RPMI7951 (cell line): ENCODE measurements at regions not wholly inside any gene's neighbourhood (a gene's known extent, or its start where the extent isn't known, plus 50 kb on each side); places are given as distances from the start of the nearest gene placed in this dataset.

Source experiments
- DNase-seq: peaks from one replicate; pipeline ENCODE4 v3.0.0-alpha.2; 2012; ENCODE audit warnings: low read depth

DNA sequence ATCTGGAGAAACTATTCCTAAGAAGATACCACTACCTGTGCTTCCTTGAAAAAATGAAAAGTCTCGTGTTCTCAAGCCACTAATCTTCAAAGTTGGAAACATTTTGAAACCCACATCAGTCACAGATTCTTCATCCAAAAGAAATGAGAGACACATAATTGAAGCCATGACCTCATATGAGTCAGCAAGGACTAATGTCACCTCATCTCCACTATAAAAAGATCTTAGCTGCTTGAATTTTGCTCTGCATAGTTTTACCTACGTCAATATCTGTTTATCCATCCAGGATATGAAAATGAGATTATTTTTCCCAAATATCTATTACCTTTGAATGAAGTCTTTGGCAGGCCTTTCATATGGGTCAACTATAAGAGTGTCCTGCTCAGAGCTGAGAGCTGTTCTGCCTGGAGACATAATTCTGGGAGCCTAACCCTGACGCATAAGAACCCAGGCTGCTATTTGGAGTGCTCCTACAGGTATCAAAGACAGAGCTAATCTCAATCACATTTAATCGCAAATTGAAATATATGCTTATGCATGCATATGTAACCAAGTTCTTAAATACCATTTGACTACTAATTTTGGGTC, 312.5 kb upstream of the PKN2 start:
- DNase-seq, result no peak

DNA sequence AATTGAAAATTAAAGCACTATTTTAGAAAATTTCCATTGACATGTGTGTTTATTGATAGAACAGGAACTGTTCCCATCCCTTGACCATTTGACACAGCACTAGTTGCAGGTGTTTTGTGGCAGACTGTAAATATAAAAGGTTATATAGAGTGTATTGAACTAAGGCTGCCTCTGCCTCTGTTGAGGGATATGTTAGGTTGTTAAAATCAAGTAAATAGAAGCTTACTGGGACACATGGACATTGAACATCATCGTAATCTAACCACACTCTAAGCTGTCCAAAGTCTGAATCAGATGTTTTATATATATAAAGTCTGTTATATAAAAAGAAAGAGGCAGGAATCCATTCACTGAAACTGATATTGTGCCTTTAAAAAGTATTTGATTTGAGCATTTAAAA, 308.1 kb upstream of the PKN2 start:
- DNase-seq, result no peak

DNA sequence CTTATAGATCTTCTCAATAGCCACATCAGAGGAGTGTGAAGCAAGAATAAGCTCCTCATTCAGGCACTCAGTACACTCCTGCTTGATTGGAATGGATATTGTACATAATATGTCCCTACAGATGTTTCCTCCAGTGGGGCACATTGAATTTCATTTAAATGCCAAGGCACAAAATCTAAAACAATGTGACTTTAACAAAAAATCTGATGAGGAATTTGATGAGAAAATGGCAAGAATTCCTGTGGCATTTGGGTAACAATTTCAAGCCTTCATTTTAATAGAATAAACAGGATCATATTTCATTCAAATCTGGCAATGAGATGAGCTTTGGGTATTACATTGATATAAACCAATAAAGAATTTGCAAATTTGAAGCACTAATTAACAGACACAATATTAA, 307.7 kb upstream of the PKN2 start:
- DNase-seq, result no peak

DNA sequence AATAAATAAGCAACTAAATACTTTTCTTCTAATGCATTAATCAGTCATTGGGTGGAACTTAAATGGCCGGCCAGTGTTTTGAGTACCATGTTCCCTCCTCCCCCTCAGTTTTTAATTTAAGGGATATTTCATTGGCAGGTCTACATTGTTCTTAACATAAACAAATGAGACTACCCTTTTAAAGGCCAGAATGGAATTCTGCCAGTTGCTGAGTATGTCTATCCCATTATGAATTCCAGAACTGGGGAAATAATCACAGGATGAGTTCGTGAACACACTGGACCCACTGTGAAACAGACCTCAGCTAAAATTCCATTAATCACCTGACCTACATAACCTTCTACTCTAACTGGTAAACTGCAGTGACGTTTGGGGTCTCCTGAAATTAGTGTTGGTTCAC, 305.5 kb upstream of the PKN2 start:
- no peak for DNase-seq

DNA sequence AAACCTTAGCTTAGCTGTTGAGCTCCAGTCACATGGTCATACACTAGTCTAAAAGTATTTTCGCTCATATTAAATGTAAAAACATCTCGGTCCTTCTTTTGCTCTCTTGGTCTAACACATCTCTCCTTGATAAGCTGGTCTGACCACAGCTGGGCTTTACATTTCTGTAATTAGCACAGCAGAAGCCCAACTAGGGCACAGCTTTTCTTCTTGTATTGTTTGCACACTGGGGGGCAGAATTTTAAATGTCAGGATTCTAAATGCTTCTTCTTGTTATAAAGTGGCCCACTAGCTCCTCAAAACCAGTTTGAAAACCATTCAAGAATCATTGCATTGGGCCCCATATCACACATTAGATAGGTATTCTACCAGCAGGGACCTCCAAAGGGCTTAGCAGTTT, 289.1 kb upstream of the PKN2 start:
- DNase-seq, result no peak

DNA sequence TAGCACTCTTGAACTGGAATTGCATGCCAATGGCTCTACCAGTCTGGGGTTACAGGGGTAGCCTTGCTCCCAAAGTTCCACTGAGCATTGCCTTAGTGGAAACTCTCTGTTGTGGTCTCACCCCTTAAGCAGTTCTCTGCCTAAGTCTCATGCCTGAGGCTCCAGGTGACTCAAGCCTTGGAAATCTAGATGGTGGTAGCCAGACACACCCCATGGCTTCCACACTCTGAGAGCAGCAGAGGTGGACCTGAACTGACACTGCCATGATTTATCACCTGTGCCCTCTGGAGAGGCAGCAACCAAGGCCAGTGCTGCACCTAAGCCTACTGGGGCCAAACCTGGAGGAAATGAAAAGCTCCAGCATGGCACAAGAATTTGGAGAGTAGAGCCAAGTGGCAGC, 285.7 kb upstream of the PKN2 start:
- no peak for DNase-seq

DNA sequence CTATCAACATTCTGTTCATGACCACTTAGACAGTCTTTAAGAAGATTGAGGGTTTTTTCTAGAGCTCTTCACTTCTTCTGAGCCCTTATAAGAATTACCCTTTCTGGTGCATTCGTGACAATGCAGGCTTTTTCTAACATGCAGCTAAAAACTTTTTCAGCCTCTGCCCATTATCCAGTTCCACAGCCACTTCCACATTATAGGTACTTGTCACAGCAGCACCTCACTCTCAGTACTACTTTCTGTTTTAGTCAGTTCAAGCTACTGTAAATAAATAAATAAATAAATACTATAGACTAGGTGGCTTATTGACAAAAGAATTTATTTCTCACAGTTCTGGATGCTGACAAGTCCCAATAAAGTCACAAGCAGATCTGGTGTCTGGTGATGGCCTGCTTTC, 284.4 kb upstream of the PKN2 start:
- DNase-seq, result no peak

DNA sequence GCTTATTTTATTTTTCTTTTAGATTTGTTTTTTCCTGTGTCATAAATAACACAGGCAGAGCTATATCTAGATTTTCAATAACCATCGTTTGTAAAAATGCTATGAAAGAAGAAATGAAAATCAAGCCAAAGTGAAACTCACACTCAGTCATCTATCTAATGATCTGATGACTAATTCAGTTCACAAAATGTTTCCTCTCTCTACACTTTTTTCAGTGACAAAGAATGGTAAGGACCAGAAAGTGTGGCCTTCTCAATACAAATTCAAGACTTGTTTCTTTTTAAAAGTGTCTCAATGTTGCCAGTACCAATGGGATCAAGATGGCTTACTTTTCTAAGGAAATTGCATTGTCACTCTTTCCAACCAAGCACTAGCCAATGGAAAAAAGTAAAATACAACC, 282.8 kb upstream of the PKN2 start:
- no peak for DNase-seq

DNA sequence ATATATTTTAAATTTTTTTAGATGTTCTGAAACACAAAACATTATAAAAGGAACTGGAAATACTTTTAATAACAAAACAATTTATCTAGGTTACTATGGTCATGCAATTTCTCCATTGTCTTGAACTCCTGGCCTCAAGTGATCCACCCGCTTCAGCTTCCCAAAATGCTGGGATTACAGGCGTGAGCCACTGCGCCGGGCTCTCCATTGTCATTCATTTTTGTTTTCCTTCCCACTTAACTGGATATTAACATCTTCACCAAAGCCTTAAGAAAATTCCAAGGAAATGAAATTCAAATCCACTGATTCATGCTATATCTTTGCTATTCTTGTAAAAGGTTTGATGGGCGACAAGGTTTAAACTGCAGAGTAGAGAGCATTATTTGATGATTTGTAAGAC, 279.5 kb upstream of the PKN2 start:
- DNase-seq, result no peak

DNA sequence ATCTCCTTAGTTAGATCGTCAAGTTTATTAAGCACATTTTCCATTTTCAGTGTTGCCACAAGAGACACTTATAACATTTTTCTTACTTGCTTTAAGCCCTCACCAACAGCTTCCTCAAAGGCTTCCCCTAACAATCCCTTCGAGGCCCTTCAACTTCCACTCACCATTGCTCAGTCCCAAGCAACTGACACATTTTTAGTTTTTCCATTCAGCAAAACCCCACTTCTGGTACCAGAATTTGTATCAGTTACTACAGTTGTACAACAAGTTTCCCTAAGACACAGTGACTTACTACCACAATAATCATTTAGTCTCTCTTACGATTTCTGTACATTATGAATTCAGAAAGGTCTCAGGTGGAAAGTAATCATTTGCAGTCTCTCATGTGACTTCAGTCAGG, 276.8 kb upstream of the PKN2 start:
- DNase-seq, result no peak

DNA sequence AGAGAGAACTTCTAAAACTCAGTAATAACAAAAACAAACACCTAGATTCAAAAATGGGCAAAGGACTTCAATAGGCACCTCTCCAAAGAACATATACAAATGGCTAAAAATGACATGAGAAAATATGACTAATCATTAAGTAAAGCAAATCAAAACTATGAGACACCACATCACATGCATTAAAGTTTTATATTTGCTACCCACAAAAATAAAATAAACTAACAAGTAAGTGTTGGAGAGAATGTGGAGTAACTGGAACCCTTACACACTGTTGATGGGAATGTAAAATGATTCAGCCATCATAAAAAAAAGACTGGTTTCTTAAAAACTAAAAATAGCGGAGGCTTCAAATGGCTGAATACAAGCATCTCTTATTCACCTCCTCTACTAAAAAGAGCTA, 262.1 kb upstream of the PKN2 start:
- no peak for DNase-seq

DNA sequence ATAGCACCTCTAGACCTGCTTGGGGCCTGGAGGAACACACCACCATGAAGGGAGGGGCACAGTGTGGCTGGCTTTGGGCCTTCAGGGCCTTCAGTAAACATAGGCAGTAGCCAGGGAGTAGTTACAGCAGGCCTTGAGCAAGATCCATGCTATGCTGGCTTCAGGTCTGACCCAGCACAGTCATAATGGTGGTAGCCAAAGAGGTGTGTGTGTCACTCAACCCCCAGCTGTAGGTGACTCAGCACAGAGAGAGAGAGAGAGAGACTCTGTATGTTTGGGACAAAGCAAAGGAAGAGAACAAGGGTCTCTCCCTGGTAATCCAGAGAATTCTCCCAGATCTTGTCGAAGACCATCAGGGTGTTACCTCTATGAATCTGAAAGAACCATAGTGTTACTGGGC, 250.5 kb upstream of the PKN2 start:
- DNase-seq, result no peak

DNA sequence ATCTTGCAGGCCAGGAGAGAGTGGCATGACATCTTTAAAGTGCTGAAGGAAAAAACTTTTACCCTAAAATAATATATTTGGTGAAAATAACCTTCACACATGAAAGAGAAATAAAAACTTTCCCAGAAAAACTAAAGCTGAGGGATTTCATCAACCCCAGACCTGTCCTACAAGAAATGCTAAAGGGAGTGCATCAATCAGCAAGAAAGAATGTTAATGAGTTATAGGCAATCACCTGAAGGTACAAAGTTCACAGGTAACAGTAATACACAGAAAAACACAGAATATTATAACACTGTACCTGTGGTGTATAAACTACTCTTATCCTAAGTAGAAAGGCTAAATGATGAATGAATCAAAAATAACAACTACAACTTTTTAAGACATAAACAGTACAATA, 249.2 kb upstream of the PKN2 start:
- DNase-seq, result no peak

DNA sequence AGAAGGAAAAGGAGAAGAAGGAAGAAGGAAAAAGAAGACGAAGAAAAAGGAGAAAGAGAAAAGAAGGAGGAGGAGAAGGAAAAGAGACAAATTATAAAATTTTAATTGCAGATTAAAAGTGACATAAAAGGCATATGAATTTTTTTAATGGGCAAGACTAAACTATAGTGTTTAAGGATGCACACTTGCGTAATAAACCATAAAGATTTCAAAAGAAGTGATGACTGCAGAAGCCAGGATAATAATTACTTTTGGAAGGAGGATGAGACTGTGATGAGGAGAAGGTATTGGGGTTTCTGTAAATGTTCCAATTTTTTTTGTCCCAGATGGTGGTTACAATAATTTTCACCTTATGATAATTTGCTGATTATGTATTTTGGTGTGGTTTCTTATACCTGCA, 243.1 kb upstream of the PKN2 start:
- DNase-seq, result no peak

DNA sequence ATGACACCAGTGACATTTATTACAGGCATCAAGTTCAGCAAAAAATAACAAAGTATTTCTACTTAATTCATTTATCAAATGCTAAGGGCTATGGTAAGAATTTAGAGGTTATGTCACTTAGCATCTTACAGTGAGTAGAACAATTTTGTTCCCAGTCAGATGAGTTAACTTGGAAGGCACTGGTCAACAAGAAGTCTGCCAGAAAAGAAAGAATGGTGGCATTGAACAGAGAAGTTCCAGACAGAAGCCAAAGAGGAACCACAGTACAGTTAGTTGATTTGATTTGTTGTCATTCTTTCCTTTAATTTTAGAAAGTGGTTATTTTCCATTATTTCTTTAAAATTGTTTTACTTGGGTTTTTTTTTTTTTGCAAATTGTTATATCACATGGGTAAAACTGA, 232.2 kb upstream of the PKN2 start:
- DNase-seq, result no peak

DNA sequence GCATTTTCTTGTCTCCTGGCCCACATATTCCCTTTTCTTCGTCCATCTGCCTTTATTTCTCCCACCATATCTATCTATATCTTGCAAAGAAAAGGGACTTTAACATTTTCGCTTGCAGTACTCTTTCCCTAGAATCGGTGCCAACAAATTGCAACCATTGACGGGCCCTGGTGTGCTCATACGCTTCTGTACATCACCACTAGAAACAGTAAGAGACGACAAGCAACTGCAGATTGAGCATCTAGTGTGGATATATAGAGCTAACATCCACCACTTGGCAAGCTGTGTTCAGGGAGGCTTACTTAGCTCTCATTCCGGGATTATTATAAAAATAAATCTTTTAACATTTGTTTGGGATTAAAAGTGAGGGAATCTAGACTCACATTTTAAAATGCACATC, 230.8 kb upstream of the PKN2 start:
- no peak for DNase-seq

DNA sequence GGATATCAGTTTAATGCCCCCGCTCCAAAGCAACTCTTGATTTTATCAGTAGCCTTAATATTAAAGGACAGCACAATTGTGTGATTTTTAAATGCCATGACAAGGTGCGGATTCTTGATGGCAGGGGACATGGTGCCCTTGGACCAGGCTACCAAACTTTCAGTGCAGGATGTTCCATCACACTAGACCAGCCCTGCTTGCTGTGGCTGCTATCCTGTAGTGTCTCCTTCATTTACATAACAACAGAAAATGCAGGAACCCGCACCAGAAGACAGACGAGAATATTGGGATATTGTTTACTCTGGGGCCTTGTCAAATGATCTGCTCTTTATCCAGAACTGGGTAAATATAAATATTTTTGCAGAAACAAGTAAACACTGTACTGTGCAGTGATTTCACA, 229.3 kb upstream of the PKN2 start:
- DNase-seq, result no peak

DNA sequence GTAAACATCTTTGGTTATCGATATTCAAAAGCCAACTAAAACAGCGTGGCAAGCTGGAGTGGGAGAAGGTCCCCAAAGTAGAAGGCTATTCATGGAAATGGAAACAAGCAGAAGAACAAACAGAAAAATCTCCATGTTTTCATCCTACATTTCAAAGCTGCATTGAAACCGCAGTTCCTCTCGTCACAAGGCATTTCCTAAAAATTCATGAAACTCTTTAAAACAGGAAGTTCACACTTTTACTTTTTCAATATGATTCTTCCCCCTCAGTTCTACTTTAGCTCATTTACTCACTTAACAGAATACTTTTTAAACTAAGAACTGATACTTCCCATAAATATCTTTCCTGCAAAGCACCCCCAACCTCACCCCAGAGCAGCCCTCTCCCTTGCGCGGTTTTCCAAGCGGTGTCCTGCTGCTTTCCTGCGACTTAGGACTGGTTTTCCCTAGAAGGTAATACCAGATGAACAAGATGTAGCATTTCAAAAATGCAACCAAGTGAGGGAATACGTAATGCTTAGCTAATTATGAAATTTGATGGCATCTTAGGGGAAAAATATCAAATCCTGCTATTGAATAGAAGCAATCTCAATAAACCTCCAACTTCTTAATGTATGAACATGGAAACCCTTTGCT, 228.3 kb upstream of the PKN2 start:
- DNase-seq, result no peak

DNA sequence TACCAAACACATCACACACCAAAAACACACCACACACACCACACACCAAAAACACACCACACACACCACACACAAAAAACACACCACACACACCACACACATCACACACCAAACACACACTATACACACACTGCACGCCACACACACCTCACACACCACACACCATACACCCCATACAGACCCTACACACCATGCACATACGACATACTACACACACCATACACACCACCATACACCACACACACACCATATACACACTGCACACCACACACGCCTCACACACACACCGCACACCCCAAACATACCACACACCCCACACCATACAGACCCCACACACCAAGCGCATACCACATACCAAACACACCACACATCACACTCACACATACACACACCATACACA, 226.9 kb upstream of the PKN2 start:
- no peak for DNase-seq

DNA sequence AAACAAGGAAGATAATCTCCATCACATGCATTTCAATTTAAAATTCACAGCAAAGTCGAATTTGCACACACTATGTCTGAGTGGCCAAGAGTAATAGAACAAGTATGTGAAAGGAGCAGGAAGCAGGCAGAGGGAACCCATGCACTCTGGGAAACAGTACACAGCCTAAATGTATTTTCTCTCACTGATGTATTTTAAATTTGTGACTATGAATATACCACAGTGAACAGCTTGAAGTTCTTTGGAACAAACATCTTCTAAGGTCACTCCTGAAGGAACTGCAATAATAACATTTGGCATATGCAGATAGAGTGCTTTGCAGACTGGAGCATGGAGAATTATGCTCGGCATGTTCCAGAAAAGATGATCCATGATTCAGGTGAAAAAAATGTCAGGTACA, 223.1 kb upstream of the PKN2 start:
- no peak for DNase-seq

DNA sequence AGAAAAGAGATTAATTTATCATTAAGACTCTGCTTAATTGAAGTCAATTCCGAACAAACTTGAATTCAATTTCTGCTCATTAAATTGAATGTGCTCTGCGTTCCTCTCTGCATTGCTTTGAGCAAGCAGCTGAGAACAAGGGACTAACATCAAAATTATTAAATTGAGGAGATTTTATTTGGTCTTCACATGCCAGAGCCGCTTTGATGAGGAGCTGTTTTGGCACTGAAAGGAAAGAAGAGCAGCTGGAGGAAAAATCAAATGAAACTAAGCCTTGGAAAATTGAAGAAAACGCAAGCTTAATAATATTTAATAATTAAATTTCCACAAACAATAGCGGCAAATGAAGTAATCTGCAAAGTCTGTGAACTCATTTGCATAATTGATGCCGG, 222.0 kb upstream of the PKN2 start:
- no peak for DNase-seq

DNA sequence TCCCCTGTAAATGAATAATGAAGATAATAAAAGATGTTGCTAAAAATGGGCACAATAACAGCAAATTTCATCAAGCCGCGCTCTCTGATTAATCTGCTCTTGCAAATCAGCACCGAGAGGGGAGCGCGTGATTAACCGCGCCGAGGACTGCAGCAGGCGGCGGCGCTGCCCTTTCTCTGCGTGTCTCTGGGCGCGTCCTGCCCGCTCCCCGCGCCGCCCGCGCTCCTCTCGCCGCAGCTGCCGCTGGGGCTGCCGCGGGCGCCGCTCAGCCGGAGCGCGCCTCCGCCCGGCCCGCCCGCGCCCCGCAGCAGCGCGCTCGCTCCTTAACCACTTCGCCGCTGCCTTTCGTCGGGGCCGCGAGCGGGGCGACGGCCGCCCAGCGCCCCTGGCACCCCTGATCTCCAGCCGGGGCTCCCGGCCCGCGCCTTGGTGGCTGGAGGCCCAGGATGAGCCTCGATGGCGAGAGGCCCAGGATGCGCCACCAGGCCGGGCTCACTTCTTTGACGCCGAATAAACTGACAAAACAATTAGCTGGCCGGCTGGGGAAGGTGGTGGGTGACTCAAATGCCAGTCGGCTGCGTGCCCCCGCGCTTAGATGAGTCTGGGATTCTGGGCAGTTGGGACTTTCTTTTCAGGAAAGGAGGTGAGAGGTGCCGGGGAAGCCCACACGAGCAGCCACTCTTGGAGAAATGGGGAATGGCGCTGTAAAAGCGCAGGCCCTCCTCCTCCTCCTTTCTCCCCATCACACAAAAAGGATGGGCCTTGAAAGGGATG, 221.4 kb upstream of the PKN2 start:
- DNase-seq, result peak; percentile 6

DNA sequence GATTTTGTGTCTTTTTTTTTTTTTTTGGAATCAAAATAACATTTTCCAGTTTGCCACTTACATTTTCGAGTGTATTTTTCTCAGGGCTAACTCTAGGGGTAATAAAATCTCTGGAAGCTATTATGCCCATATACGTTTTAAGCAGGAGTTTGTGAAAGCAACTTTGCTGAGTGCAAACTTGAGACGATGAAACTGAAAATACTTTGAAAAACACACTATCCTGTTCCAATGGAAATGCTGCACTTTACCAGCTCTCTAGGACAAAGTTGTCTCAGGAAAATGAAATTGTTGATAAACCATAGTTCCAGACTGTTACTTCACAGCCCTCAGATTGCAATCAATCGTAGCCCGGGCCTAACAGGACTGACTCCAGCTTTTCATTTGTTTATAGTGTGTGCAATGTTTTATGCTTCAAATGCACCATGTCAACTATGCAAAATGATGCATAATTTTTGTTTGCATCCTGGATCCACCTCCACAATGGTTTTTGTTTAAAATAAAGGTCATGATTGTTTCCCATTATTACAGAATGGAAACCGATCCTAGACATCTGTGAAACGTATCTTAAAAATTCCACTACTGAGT, 220.6 kb upstream of the PKN2 start:
- DNase-seq, result no peak
